ENCODE measurements at regions not wholly inside any gene's neighbourhood (a gene's known extent, or its start where the extent isn't known, plus 50 kb on each side); places are given as distances from the start of the nearest gene placed in this dataset.

DNA sequence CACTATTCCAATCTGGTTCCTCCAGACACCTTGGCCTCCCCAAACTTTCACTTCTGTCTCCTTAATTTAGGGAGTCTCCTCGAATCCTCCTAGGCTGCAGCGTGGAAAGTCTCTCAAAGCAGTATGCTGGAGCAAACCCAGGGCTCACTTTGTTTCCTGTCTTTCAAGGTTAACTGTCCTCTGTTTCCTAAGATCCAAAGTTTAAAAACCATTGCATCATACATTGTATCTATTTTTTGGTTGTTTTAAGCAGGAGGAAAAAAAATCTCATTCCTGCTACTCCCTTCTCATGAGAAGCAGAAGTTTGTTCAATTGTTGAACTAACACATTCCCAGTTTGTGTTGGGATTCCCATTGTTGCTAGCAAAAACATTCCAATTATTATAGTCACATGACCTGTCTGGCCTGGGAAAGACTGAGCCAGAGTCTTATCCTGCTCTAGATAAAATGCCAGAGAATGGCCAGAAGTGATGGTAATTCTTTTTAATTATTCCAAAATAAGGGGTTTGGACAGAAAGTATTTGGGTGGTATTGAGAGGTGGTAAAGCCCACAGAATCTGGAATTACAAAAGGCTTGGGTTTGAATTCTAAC lies 67.3 kb downstream of the HSPB8 start:
- no peak for DNase-seq

GRCh38 chr12:119247007-119247719 lies 68.4 kb downstream of the HSPB8 start:
- no peak for DNase-seq

GRCh38 chr12:119247720-119248043 lies 69.0 kb downstream of the HSPB8 start:
- no peak for DNase-seq

DNA sequence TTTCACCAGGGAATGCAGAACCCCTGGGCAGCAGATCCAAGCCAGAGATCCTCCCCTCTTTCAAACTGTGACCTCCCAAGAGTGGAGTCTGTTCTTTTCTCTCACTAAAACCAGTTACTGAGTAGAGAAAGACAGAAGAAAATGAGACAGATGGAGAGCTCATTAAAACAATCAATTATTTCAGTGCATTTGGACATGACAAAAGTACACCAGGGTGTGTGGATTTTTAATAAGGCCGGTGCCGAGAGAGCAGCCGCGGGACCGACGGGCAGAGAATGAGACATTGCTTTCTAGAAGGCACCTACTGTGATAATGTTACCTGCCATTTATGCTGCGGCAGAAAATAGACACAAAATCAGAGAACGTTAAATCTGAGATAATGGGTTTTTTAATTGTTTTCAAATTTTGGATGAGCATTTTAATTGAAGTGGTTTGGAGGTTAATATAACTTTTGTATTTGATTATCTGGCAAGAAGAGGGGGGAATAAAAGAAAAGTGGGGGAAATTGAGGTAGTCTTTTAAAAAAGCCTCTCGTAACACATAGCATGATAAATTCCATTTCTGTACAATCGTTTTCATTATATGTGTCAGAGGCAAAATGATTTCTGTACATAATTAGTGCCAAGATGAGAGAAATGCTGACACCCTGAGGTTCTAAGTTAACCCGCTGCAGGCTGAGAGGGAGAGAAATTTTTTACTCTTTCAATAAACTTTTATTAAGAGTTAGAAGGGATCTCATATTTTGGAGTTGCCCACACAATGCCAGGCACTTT lies 70.8 kb downstream of the HSPB8 start:
- DNase-seq, result no peak

- DNase-seq, result no peak
Measured at GRCh38 chr12:119255314-119255713, 76.6 kb downstream of the HSPB8 start.

GRCh38 chr12:119258149-119258548 lies 76.4 kb upstream of the CCDC60 start:
- no peak for DNase-seq

- DNase-seq, result no peak
Measured at GRCh38 chr12:119258556-119258955, 76.0 kb upstream of the CCDC60 start.

- DNase-seq, result peak in 1 of 14 donors; percentile 1
Measured at GRCh38 chr12:119259484-119259883, 75.0 kb upstream of the CCDC60 start.

- no peak for DNase-seq
Measured at GRCh38 chr12:119262388-119262787, 72.1 kb upstream of the CCDC60 start.

DNA sequence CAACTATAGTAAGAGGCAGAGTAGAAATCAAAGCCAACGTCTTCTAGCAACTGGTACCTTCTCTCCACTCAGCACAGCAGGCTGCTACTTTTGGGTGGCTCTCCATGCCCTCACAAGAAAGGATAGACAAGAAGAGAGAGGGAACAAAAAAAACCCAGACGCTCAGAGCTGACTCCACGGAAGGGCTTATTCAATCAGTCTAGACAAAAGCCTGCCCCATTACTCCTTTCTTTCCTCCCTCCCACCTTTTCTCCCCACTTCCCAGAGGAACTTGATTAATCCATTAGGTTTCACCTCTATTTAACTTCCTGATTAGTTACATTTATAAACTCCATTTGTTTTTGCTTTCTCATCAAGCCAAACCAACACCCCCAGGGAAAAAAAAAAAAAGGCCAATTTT lies 71.1 kb upstream of the CCDC60 start:
- DNase-seq, result no peak

- DNase-seq, result no peak
Measured at GRCh38 chr12:119266963-119267362, 67.6 kb upstream of the CCDC60 start.

GRCh38 chr12:119274636-119275065 lies 59.9 kb upstream of the CCDC60 start:
- no peak for DNase-seq

GRCh38 chr12:119283310-119283709 lies 51.2 kb upstream of the CCDC60 start:
- no peak for DNase-seq
